H1 (cell line): ENCODE measurements at regions not wholly inside any gene's neighbourhood (a gene's known extent, or its start where the extent isn't known, plus 50 kb on each side); places are given as distances from the start of the nearest gene placed in this dataset.

ENCODE experiments used
- BACH1 ChIP-seq: IDR thresholded peaks from 2 replicates; pipeline ENCODE4 v1.6.1; 2012; ENCODE audit warnings: low read length, improper control_type of control experiment
- E2F6 ChIP-seq: IDR thresholded peaks from 2 replicates; pipeline ENCODE4 v1.6.1; 2012; ENCODE audit warnings: inconsistent platforms
- EGR1 ChIP-seq: IDR thresholded peaks from 2 replicates; pipeline ENCODE4 v1.6.1; 2011; ENCODE audit warnings: low read depth, low read length, borderline replicate concordance
- HDAC6 ChIP-seq: IDR thresholded peaks from one replicate; pipeline ENCODE4 v1.7.1; 2012; ENCODE audit warnings: low read depth, mild to moderate bottlenecking, inconsistent platforms, low read length, moderate library complexity
- MAFK ChIP-seq: IDR thresholded peaks from 2 replicates; pipeline ENCODE4 v1.6.1; 2012; ENCODE audit warnings: low read depth, mild to moderate bottlenecking, improper control_type of control experiment, low read length
- RFX5 ChIP-seq: IDR thresholded peaks from 2 replicates; pipeline ENCODE4 v1.6.1; 2011; ENCODE audit warnings: low read depth, low read length, improper control_type of control experiment, borderline replicate concordance
- TAF1 ChIP-seq: IDR thresholded peaks from 2 replicates; pipeline ENCODE4 v1.6.1; 2011; ENCODE audit warnings: mild to moderate bottlenecking, low read depth, low read length

GRCh38 chr14:104294983-104295680 lies 156.7 kb downstream of the KIF26A start (continued):
- TF ChIP-seq RFX5 (no peak), HDAC6 (no peak), TAF1 (no peak), E2F6 (no peak), EGR1 (no peak), BACH1 (no peak), MAFK (no peak)
